Suprapubic skin (tissue), 4 donors: ENCODE measurements at regions not wholly inside any gene's neighbourhood (a gene's known extent, or its start where the extent isn't known, plus 50 kb on each side); places are given as distances from the start of the nearest gene placed in this dataset.
A peak's percentile ranks its signal among the peaks of the same experiment; 100 is the strongest.
"Not testable (repeated sequence)": the region's sequence is repeated elsewhere in the genome, so short reads cannot be mapped to it uniquely, and the experiment has no call there.

Source experiments
- DNase-seq, 2 donors: peaks; one replicate each; pipeline ENCODE4 v3.0.0-alpha.2; 2019; ENCODE audit warnings: low spot score in 2 of 2
- H3K27ac ChIP-seq: fragments of 200-600 bp; sonication (generic); one replicate; pipeline ENCODE4 v1.5.1; 2019
- H3K27me3 ChIP-seq: fragments of 200-600 bp; sonication (generic); one replicate; pipeline ENCODE4 v1.5.1; 2019
- H3K36me3 ChIP-seq: fragments of 200-600 bp; sonication (generic); one replicate; pipeline ENCODE4 v1.5.1; 2019
- H3K4me1 ChIP-seq: fragments of 200-600 bp; sonication (generic); one replicate; pipeline ENCODE4 v1.5.1; 2019
- H3K4me3 ChIP-seq: fragments of 200-600 bp; sonication (generic); one replicate; pipeline ENCODE4 v1.5.1; 2019; ENCODE audit warnings: mild to moderate bottlenecking
- H3K9me3 ChIP-seq: fragments of 200-600 bp; sonication (generic); one replicate; pipeline ENCODE4 v1.5.1; 2019
- CTCF ChIP-seq, 2 donors: fragments of 200-600 bp in 1 of 2; fragments of 450-650 bp in 1 of 2; sonication (generic) in 1 of 2; IDR thresholded peaks; one replicate each; pipeline ENCODE4 v1.5.1; 2016 to 2019; ENCODE audit warnings: antibody characterized with exemption in 2 of 2, mild to moderate bottlenecking in 1 of 2, moderate library complexity in 1 of 2
- EP300 ChIP-seq: sonication (generic); formaldehyde crosslinking; IDR thresholded peaks from one replicate; pipeline ENCODE4 v1.6.1; 2017; ENCODE audit warnings: antibody characterized with exemption
- POLR2A ChIP-seq, 2 donors: fragments of 450-650 bp; IDR thresholded peaks; one replicate each; pipeline ENCODE4 v1.6.1; 2017; ENCODE audit warnings: antibody characterized with exemption in 2 of 2, mild to moderate bottlenecking in 2 of 2, moderate library complexity in 2 of 2
- POLR2AphosphoS5 ChIP-seq, 3 donors: sonication (generic); formaldehyde crosslinking; IDR thresholded peaks; one replicate each; pipeline ENCODE4 v1.6.1; 2017; ENCODE audit warnings: antibody characterized with exemption in 3 of 3
- WGBS: methylation state at CpG from one replicate; pipeline ENCODE4 v1.1.5; 2018; 5-methylcytosine and 5-hydroxymethylcytosine counted together

- Histone ChIP-seq H3K4me1 (no peaks in the 10 kb centered on the region), H3K36me3 (no peaks in the 10 kb centered on the region), H3K4me3 (no peak overlapping the region), H3K27ac (no peak overlapping the region), H3K27me3 (peaks cover 10% of the 10 kb centered on the region), H3K9me3 (no peaks in the 10 kb centered on the region)
- WGBS, result 45% methylated on average over 3 of the region's 3 CpGs
- TF ChIP-seq CTCF (IDR thresholded peaks at IDR 0.05) (no peak), POLR2A (IDR thresholded peaks at IDR 0.05) (no peak), POLR2AphosphoS5 (IDR thresholded peaks at IDR 0.05) (no peak), EP300 (no peak)
- no peak for DNase-seq
Measured at GRCh38 chr7:130804220-130804619, 70.2 kb upstream of the KLF14 start.

- not testable (repeated sequence) for H3K4me3 ChIP-seq, H3K27me3 ChIP-seq, H3K4me1 ChIP-seq, H3K27ac ChIP-seq, H3K9me3 ChIP-seq, DNase-seq, H3K36me3 ChIP-seq
- WGBS, result 89% methylated on average over 4 of the region's 4 CpGs
Measured at GRCh38 chr7:130812819-130813218, 78.8 kb upstream of the KLF14 start.

GRCh38 chr7:130814778-130815335, 80.8 kb upstream of the KLF14 start:
- no peaks in the 10 kb centered on the region for H3K36me3 ChIP-seq
- no peak for DNase-seq
- no peaks in the 10 kb centered on the region for H3K27me3 ChIP-seq
- 50% methylated on average over 2 of the region's 2 CpGs for WGBS
- H3K9me3 ChIP-seq, result no peaks in the 10 kb centered on the region
- no peak for TF ChIP-seq POLR2A (IDR thresholded peaks at IDR 0.05)
- TF ChIP-seq CTCF (IDR thresholded peaks at IDR 0.05), result peak in 1 of 2 donors; percentile 9
- no peak overlapping the region for H3K4me3 ChIP-seq
- no peaks in the 10 kb centered on the region for H3K4me1 ChIP-seq
- no peak overlapping the region for H3K27ac ChIP-seq

DNA sequence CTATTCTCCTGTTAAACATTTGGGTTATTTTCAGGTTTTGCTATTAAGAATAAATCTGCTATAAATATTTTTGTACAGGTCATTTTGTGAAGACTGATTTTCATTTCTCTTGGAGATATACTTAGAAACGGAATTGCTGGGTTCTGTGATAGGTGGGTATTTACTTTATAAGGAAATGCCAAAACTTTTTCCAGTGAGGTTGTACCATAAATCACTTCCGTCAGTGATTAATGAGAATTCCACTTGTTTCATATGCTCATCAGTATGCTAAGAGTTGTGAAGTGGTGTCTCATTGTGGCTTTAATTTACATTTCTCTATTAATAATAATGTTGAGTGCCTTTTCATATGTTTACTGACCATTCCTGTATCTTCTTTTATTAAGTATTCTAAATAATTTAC, 84.0 kb upstream of the KLF14 start:
- no peak overlapping the region for H3K27ac ChIP-seq
- DNase-seq, result no peak
- no peaks in the 10 kb centered on the region for H3K4me1 ChIP-seq
- 80% methylated on average over 2 of the region's 2 CpGs for whole genome bisulfite sequencing
- no peaks in the 10 kb centered on the region for H3K27me3 ChIP-seq
- TF ChIP-seq CTCF (IDR thresholded peaks at IDR 0.05) (no peak), POLR2AphosphoS5 (IDR thresholded peaks at IDR 0.05) (no peak), EP300 (no peak), POLR2A (IDR thresholded peaks at IDR 0.05) (no peak)
- no peak overlapping the region for H3K4me3 ChIP-seq
- no peaks in the 10 kb centered on the region for H3K36me3 ChIP-seq
- no peaks in the 10 kb centered on the region for H3K9me3 ChIP-seq

DNA sequence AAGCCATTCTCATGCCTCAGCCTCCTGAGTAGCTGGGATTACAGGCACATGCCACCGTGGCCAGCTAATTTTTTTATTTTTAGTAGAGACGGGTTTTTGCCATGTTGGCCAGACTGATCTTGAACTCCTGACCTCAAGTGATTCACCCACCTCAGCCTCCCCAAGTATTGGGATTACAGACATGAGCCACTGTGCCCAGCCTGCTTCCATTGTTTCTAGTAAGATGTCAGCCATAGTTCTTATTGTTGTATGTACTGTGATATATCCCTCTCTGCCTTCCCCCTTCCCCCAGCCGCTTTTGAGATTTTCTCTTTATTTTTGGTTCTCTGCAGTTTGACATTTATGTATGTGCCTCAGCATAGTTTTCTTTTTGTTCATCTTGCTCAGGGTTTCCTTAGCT, 87.9 kb upstream of the KLF14 start:
- Histone ChIP-seq H3K4me3 (no peak overlapping the region), H3K36me3 (no peaks in the 10 kb centered on the region), H3K4me1 (no peaks in the 10 kb centered on the region), H3K27ac (no peak overlapping the region), H3K27me3 (no peaks in the 10 kb centered on the region), H3K9me3 (peaks cover 13% of the 10 kb centered on the region)
- TF ChIP-seq POLR2AphosphoS5 (IDR thresholded peaks at IDR 0.05) (no peak), POLR2A (IDR thresholded peaks at IDR 0.05) (no peak), EP300 (no peak), CTCF (IDR thresholded peaks at IDR 0.05) (no peak)
- DNase-seq, result no peak
- WGBS, result 85% methylated on average over 3 of the region's 3 CpGs

DNA sequence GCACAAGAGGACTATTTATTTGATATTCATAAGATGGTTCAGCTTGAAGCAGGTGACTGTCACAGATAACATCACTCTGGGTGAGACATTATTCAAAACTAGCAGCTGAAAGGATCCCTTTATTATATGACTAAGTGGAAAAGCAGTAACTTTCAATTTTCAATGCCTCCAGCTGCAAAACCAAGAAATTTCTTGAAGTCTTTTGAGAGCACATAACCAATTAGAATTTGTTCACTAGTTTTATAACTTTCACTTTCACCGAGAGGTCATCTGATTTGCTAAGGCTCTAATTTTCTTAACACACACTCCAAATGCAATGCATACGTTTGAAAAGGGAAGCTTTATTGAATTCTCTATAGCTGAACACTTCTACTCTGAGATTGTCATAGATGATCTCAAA, 88.6 kb upstream of the KLF14 start:
- H3K27me3 ChIP-seq, result no peaks in the 10 kb centered on the region
- no peak for TF ChIP-seq EP300
- no peak overlapping the region for H3K4me3 ChIP-seq
- no peaks in the 10 kb centered on the region for H3K36me3 ChIP-seq
- H3K9me3 ChIP-seq, result peaks cover 18% of the 10 kb centered on the region
- no peak for DNase-seq
- WGBS, result 34% methylated on average over 2 of the region's 2 CpGs
- no peak overlapping the region for H3K27ac ChIP-seq
- no peaks in the 10 kb centered on the region for H3K4me1 ChIP-seq
